Breast epithelium (tissue), 3 donors: ENCODE measurements at regions not wholly inside any gene's neighbourhood (a gene's known extent, or its start where the extent isn't known, plus 50 kb on each side); places are given as distances from the start of the nearest gene placed in this dataset.

Experiments used
- POLR2A ChIP-seq: fragments of 450-650 bp; IDR thresholded peaks from one replicate; pipeline ENCODE4 v1.6.1; 2016; ENCODE audit warnings: antibody characterized with exemption, mild to moderate bottlenecking, moderate library complexity
- TF ChIP-seq, protein P1 (sequence below), 3 donors: fragments of 450-650 bp; IDR thresholded peaks; one replicate each; pipeline ENCODE4 v1.5.1; 2016 to 2017; ENCODE audit warnings: antibody characterized with exemption in 3 of 3, mild to moderate bottlenecking in 3 of 3, moderate library complexity in 3 of 3

GRCh38 chr10:28903736-28904135, 226.4 kb downstream of the BAMBI start:
- TF ChIP-seq, protein P1, sequence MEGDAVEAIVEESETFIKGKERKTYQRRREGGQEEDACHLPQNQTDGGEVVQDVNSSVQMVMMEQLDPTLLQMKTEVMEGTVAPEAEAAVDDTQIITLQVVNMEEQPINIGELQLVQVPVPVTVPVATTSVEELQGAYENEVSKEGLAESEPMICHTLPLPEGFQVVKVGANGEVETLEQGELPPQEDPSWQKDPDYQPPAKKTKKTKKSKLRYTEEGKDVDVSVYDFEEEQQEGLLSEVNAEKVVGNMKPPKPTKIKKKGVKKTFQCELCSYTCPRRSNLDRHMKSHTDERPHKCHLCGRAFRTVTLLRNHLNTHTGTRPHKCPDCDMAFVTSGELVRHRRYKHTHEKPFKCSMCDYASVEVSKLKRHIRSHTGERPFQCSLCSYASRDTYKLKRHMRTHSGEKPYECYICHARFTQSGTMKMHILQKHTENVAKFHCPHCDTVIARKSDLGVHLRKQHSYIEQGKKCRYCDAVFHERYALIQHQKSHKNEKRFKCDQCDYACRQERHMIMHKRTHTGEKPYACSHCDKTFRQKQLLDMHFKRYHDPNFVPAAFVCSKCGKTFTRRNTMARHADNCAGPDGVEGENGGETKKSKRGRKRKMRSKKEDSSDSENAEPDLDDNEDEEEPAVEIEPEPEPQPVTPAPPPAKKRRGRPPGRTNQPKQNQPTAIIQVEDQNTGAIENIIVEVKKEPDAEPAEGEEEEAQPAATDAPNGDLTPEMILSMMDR (IDR thresholded peaks at IDR 0.05): no peak
- no peak for TF ChIP-seq POLR2A
